Left ventricle myocardium inferior (tissue), 1 donor: ENCODE measurements at regions not wholly inside any gene's neighbourhood (a gene's known extent, or its start where the extent isn't known, plus 50 kb on each side); places are given as distances from the start of the nearest gene placed in this dataset.

Experiments used
- DNase-seq: peaks from one replicate; pipeline ENCODE4 v3.0.0-alpha.2; 2020
- H3K27ac ChIP-seq: fragments of 200-600 bp; replicated peaks from 2 replicates; pipeline ENCODE4 v1.8.0; 2021
- H3K27me3 ChIP-seq: fragments of 200-600 bp; 2 replicates; pipeline ENCODE4 v1.8.0; 2021; ENCODE audit warnings: low read depth
- H3K36me3 ChIP-seq: fragments of 200-600 bp; 2 replicates; pipeline ENCODE4 v1.8.0; 2021
- H3K4me1 ChIP-seq: fragments of 200-600 bp; 2 replicates; pipeline ENCODE4 v1.8.0; 2021
- H3K4me3 ChIP-seq: fragments of 200-600 bp; 2 replicates; pipeline ENCODE4 v1.8.0; 2021; ENCODE audit warnings: mild to moderate bottlenecking, moderate library complexity
- H3K9me3 ChIP-seq: fragments of 200-600 bp; replicated peaks from 2 replicates; pipeline ENCODE4 v1.8.0; 2021
- CTCF ChIP-seq: fragments of 200-600 bp; IDR thresholded peaks from 2 replicates; pipeline ENCODE4 v1.8.0; 2021; ENCODE audit warnings: antibody characterized with exemption, mild to moderate bottlenecking, borderline replicate concordance
- intact Hi-C: fragments of 100-400 bp; cut with micrococcal nuclease; formaldehyde crosslinking; loops from one replicate; pipeline ENCODE4 v1.11.0; 2022
- donor health status: DM: no; HTN: yes; CAD: no; lungs with severe emphysema.

GRCh38 chr9:79008916-79009315 lies 562.8 kb upstream of the TLE4 start:
- Histone ChIP-seq H3K9me3 (peaks cover 4% of the 10 kb centered on the region), H3K27ac (no peak overlapping the region), H3K4me3 (no peak overlapping the region), H3K4me1 (no peaks in the 10 kb centered on the region), H3K36me3 (no peaks in the 10 kb centered on the region), H3K27me3 (no peaks in the 10 kb centered on the region)
- no peak for DNase-seq
- TF ChIP-seq CTCF = no peak
- intact Hi-C loops = no loop called here

DNA sequence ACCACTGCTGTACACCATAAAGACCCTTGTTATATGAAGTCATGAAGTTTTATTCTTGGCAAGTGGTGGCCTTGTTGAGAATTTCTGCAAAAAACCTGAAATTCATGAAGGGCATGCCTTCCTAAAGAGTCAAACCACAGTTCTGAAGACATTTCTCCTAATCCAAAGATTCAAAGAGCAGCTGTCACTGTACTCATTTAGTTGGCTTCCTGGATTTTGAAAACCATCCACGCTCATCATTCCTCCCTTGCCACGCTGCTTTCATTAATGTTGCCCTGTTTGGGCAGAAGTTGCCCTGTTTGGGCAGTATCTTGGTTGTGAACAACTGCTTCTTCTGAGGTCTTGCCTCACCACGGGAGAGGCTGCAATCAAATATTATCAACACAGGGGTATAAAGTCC lies 560.3 kb upstream of the TLE4 start:
- H3K27ac ChIP-seq = no peak overlapping the region
- intact Hi-C loops = no loop called here
- H3K27me3 ChIP-seq = no peaks in the 10 kb centered on the region
- no peak overlapping the region for H3K4me3 ChIP-seq
- TF ChIP-seq CTCF = no peak
- H3K9me3 ChIP-seq = peaks cover 4% of the 10 kb centered on the region
- no peaks in the 10 kb centered on the region for H3K36me3 ChIP-seq
- DNase-seq = no peak
- H3K4me1 ChIP-seq = no peaks in the 10 kb centered on the region

DNA sequence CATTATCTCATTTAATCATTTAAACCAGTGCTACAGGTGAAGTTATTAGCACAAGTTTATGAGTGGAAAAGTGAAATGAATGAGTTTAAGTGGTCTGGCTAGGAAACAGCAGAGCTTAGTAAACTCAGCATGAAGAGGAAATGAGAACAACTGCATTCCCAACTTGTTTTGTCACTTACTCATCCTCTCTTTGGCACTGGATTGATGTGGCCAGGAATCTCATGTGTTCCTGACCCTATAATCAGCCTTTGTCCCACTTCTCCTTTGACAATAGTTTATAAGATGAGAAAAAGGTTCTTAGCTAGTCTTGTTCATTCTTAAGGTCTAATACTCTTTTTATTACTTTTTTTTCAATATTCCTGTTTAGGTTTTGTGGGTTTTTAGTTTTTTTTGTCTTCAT lies 559.2 kb upstream of the TLE4 start:
- Histone ChIP-seq H3K4me3 (no peak overlapping the region), H3K27me3 (no peaks in the 10 kb centered on the region), H3K4me1 (no peaks in the 10 kb centered on the region), H3K9me3 (peaks cover 8% of the 10 kb centered on the region), H3K36me3 (no peaks in the 10 kb centered on the region), H3K27ac (no peak overlapping the region)
- intact Hi-C loops = no loop called here
- DNase-seq = no peak
- TF ChIP-seq CTCF = no peak

GRCh38 chr9:79013715-79014610 lies 557.8 kb upstream of the TLE4 start:
- intact Hi-C loops = no loop called here
- Histone ChIP-seq H3K9me3 (peaks cover 9% of the 10 kb centered on the region), H3K36me3 (no peaks in the 10 kb centered on the region), H3K4me3 (no peak overlapping the region), H3K27me3 (no peaks in the 10 kb centered on the region), H3K27ac (no peak overlapping the region), H3K4me1 (no peaks in the 10 kb centered on the region)
- TF ChIP-seq CTCF = no peak
- DNase-seq = no peak

GRCh38 chr9:79014929-79015699 lies 556.7 kb upstream of the TLE4 start:
- Histone ChIP-seq H3K27ac (no peak overlapping the region), H3K4me3 (no peak overlapping the region), H3K4me1 (no peaks in the 10 kb centered on the region), H3K27me3 (no peaks in the 10 kb centered on the region), H3K9me3 (peaks cover 9% of the 10 kb centered on the region), H3K36me3 (no peaks in the 10 kb centered on the region)
- intact Hi-C loops = no loop called here
- no peak for TF ChIP-seq CTCF
- no peak for DNase-seq
